H9 (cell line): ENCODE measurements at regions not wholly inside any gene's neighbourhood (a gene's known extent, or its start where the extent isn't known, plus 50 kb on each side); places are given as distances from the start of the nearest gene placed in this dataset.

Experiments used
- DNase-seq: peaks from one replicate; pipeline ENCODE4 v3.0.0-alpha.2; 2017
- H2AFZ ChIP-seq: one replicate; pipeline ENCODE4 v1.6.1; 2013; ENCODE audit warnings: mild to moderate bottlenecking, low read length, control low read depth, moderate library complexity
- H2AK5ac ChIP-seq: 2 replicates; pipeline ENCODE4 v1.6.1; 2013; ENCODE audit warnings: low read length, control low read depth, mixed read lengths; ENCODE audit not compliant: insufficient read length
- H2BK120ac ChIP-seq: one replicate; pipeline ENCODE4 v1.6.1; 2013; ENCODE audit warnings: low read depth, mild to moderate bottlenecking, low read length, control low read depth, inconsistent platforms; ENCODE audit not compliant: poor library complexity, severe bottlenecking
- H2BK12ac ChIP-seq: 2 replicates; pipeline ENCODE4 v1.6.1; 2013; ENCODE audit warnings: low read length, control low read depth, mixed read lengths, low read depth; ENCODE audit not compliant: insufficient read length
- H2BK15ac ChIP-seq: 2 replicates; pipeline ENCODE4 v1.6.1; 2013; ENCODE audit warnings: low read depth, low read length, control low read depth
- H2BK20ac ChIP-seq: one replicate; pipeline ENCODE4 v1.6.1; 2013; ENCODE audit warnings: low read depth, mild to moderate bottlenecking, low read length, control low read depth, inconsistent platforms; ENCODE audit not compliant: poor library complexity, severe bottlenecking
- H2BK5ac ChIP-seq: 2 replicates; pipeline ENCODE4 v1.6.1; 2013; ENCODE audit warnings: low read length, control low read depth, mixed read lengths; ENCODE audit not compliant: insufficient read length
- H3K14ac ChIP-seq: 2 replicates; pipeline ENCODE4 v1.6.1; 2013; ENCODE audit warnings: low read length, control low read depth; ENCODE audit not compliant: insufficient read depth
- H3K18ac ChIP-seq: 2 replicates; pipeline ENCODE4 v1.6.1; 2013; ENCODE audit warnings: low read depth, mild to moderate bottlenecking, mixed read lengths, low read length, control low read depth; ENCODE audit not compliant: insufficient read length
- H3K23ac ChIP-seq: 2 replicates; pipeline ENCODE4 v1.6.1; 2013; ENCODE audit warnings: low read length, control low read depth, mixed read lengths, low read depth; ENCODE audit not compliant: insufficient read length
- H3K23me2 ChIP-seq: 2 replicates; pipeline ENCODE4 v1.6.1; 2013; ENCODE audit warnings: low read depth, mild to moderate bottlenecking, mixed read lengths, low read length, control low read depth; ENCODE audit not compliant: insufficient read length, poor library complexity, severe bottlenecking
- H3K27ac ChIP-seq: 2 replicates; pipeline ENCODE4 v1.5.1; 2013; ENCODE audit warnings: low read length, control low read depth, mixed read lengths, low read depth; ENCODE audit not compliant: insufficient read length
- H3K27me3 ChIP-seq: 2 replicates; pipeline ENCODE4 v1.6.1; 2013; ENCODE audit warnings: low read length, control low read depth, inconsistent platforms; ENCODE audit not compliant: insufficient read depth
- H3K4ac ChIP-seq: 2 replicates; pipeline ENCODE4 v1.6.1; 2013; ENCODE audit warnings: low read depth, mild to moderate bottlenecking, control low read depth, inconsistent platforms, low read length, moderate library complexity
- H3K4me1 ChIP-seq: 2 replicates; pipeline ENCODE4 v1.6.1; 2013; ENCODE audit warnings: low read length, control low read depth, inconsistent platforms; ENCODE audit not compliant: insufficient read depth
- H3K4me2 ChIP-seq: 2 replicates; pipeline ENCODE4 v1.6.1; 2013; ENCODE audit warnings: low read length, control low read depth, mixed read lengths; ENCODE audit not compliant: insufficient read length, insufficient read depth
- H3K56ac ChIP-seq: 2 replicates; pipeline ENCODE4 v1.6.1; 2013; ENCODE audit warnings: low read depth, mild to moderate bottlenecking, mixed read lengths, low read length, control low read depth; ENCODE audit not compliant: insufficient read length
- H3K79me1 ChIP-seq: 2 replicates; pipeline ENCODE4 v1.6.1; 2013; ENCODE audit warnings: low read depth, mild to moderate bottlenecking, moderate library complexity, low read length, control low read depth, inconsistent platforms; ENCODE audit not compliant: insufficient read depth, poor library complexity, severe bottlenecking
- H3K79me2 ChIP-seq: 2 replicates; pipeline ENCODE4 v1.6.1; 2013; ENCODE audit warnings: low read length, control low read depth, inconsistent platforms; ENCODE audit not compliant: insufficient read depth
- H3K9ac ChIP-seq: 2 replicates; pipeline ENCODE4 v1.6.1; 2013; ENCODE audit warnings: low read length, control low read depth, mixed read lengths; ENCODE audit not compliant: insufficient read length; ENCODE audit errors: extremely low read depth
- H3K9me3 ChIP-seq: one replicate; pipeline ENCODE4 v1.6.1; 2013; ENCODE audit warnings: low read depth, low read length, inconsistent platforms; ENCODE audit not compliant: control insufficient read depth
- H3T11ph ChIP-seq: one replicate; pipeline ENCODE4 v1.6.1; 2013; ENCODE audit warnings: mild to moderate bottlenecking, low read length, control low read depth, inconsistent platforms
- H4K20me1 ChIP-seq: one replicate; pipeline ENCODE4 v1.6.1; 2013; ENCODE audit not compliant: control insufficient read depth, insufficient read length, insufficient read depth
- H4K5ac ChIP-seq: 2 replicates; pipeline ENCODE4 v1.6.1; 2013; ENCODE audit warnings: low read depth, mild to moderate bottlenecking, mixed read lengths, low read length, control low read depth; ENCODE audit not compliant: insufficient read length
- H4K8ac ChIP-seq: replicated peaks from 2 replicates; pipeline ENCODE4 v1.6.1; 2013; ENCODE audit warnings: low read length, control low read depth, mixed read lengths, low read depth; ENCODE audit not compliant: insufficient read length
- H4K91ac ChIP-seq: 2 replicates; pipeline ENCODE4 v1.6.1; 2013; ENCODE audit warnings: low read depth, mild to moderate bottlenecking, moderate library complexity, mixed read lengths, low read length, control low read depth; ENCODE audit not compliant: insufficient read length
- H3K27ac Mint-ChIP-seq, 3 experiments: 2 replicates in 2 of 3; 3 replicates in 1 of 3; pipeline ENCODE4 v1.8.0; 2020 to 2021; ENCODE audit warnings: mixed read lengths in 3 of 3, mild to moderate bottlenecking in 1 of 3, moderate library complexity in 1 of 3
- H3K27me3 Mint-ChIP-seq: 2 replicates; pipeline ENCODE4 v1.8.0; 2021; ENCODE audit warnings: low read depth, mild to moderate bottlenecking, moderate library complexity, mixed read lengths
- H3K36me3 Mint-ChIP-seq, 3 experiments: 2 replicates in 2 of 3; 3 replicates in 1 of 3; pipeline ENCODE4 v1.8.0; 2020 to 2021; ENCODE audit warnings: low read depth in 3 of 3, mixed read lengths in 3 of 3; ENCODE audit not compliant: insufficient read depth in 1 of 3
- H3K4me1 Mint-ChIP-seq, 2 experiments: 2 replicates each; pipeline ENCODE4 v1.8.0; 2020; ENCODE audit warnings: mixed read lengths in 2 of 2
- H3K4me3 Mint-ChIP-seq, 2 experiments: 2 replicates in 1 of 2; 3 replicates in 1 of 2; pipeline ENCODE4 v1.8.0; 2020 to 2021; ENCODE audit warnings: mild to moderate bottlenecking in 2 of 2, mixed read lengths in 2 of 2, moderate library complexity in 1 of 2
- H3K9me3 Mint-ChIP-seq, 2 experiments: 2 replicates in 1 of 2; 3 replicates in 1 of 2; pipeline ENCODE4 v1.8.0; 2020; ENCODE audit warnings: mild to moderate bottlenecking in 2 of 2, mixed read lengths in 2 of 2, moderate library complexity in 1 of 2
- WGBS: extraction: QIAGEN DNeasy Blood & Tissue Kit; methylation state at CpG from one replicate; pipeline ENCODE4 v1.1.7; 2013; ENCODE audit warnings: missing lambda C conversion rate, low lambda C conversion rate, mixed read lengths; ENCODE audit not compliant: insufficient read length; ENCODE audit errors: extremely low coverage; 5-methylcytosine and 5-hydroxymethylcytosine counted together
- TF ChIP-seq, protein P1 (sequence below): fragments of 200-600 bp; sonication (generic); conservative IDR thresholded peaks from 3 replicates; pipeline ENCODE4 v1.8.0; 2021; ENCODE audit warnings: antibody characterized with exemption, mild to moderate bottlenecking

DNA sequence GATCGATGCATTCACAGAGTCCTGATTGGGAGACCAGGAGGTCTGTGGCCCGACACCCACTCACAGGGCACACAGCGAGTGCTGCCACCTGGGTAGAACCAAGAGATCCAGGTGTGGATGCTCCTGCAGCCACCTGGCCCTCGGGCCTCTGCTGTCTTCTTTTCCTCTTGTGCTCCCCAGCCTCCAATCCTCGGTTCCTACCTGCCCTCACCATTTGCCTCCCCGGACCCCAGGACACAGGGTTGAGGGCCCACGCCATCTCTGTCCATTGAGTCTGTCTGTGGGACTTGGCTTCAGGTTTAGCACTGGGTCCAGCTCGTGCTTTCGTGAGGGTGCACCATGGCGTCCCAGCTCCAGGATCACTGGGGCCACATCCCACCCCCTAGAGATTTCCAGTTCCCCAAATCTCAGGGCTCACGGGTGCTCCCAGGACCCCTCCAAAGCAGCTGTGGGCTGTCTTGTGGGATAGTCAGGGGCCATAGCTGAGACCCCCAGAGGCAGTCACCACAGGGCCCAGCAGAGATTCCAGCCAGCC is 591.1 kb downstream of the BRD1 start:
- H4K20me1 ChIP-seq = no peaks in the 10 kb centered on the region
- H2BK120ac ChIP-seq = no peak overlapping the region
- no peak overlapping the region for H4K91ac ChIP-seq
- H3K4me1 ChIP-seq = no peaks in the 10 kb centered on the region
- H2BK12ac ChIP-seq = no peak overlapping the region
- no peak overlapping the region for H4K5ac ChIP-seq
- no peak overlapping the region for H2AFZ ChIP-seq
- DNase-seq = peak; percentile 13
- Mint-ChIP-seq H3K4me1 (peaks cover 12 to 15% of the 10 kb centered on the region in 2 experiments), H3K27ac (no peak overlapping the region), H3K36me3 (no peaks in the 10 kb centered on the region), H3K9me3 (no peaks in the 10 kb centered on the region), H3K27me3 (peaks cover 6% of the 10 kb centered on the region; the same call in 1 of the 2 replicates), H3K4me3 (no peak overlapping the region)
- no peak overlapping the region for H3K14ac ChIP-seq
- WGBS = no CpG with 5 or more reads among the region's 11 CpGs
- H2BK20ac ChIP-seq = no peak overlapping the region
- no peaks in the 10 kb centered on the region for H3K79me1 ChIP-seq
- H3K23me2 ChIP-seq = no peaks in the 10 kb centered on the region
- H2BK5ac ChIP-seq = no peak overlapping the region
- H3K9me3 ChIP-seq = no peaks in the 10 kb centered on the region
- no peak overlapping the region for H3K18ac ChIP-seq
- no peak overlapping the region for H3K9ac ChIP-seq
- H3K4ac ChIP-seq = no peak overlapping the region
- no peak overlapping the region for H2BK15ac ChIP-seq
- H3T11ph ChIP-seq = no peak overlapping the region
- no peak overlapping the region for H3K56ac ChIP-seq
- no peaks in the 10 kb centered on the region for H3K27me3 ChIP-seq
- no peaks in the 10 kb centered on the region for H3K79me2 ChIP-seq
- no peak overlapping the region for H3K27ac ChIP-seq
- TF ChIP-seq, protein P1, sequence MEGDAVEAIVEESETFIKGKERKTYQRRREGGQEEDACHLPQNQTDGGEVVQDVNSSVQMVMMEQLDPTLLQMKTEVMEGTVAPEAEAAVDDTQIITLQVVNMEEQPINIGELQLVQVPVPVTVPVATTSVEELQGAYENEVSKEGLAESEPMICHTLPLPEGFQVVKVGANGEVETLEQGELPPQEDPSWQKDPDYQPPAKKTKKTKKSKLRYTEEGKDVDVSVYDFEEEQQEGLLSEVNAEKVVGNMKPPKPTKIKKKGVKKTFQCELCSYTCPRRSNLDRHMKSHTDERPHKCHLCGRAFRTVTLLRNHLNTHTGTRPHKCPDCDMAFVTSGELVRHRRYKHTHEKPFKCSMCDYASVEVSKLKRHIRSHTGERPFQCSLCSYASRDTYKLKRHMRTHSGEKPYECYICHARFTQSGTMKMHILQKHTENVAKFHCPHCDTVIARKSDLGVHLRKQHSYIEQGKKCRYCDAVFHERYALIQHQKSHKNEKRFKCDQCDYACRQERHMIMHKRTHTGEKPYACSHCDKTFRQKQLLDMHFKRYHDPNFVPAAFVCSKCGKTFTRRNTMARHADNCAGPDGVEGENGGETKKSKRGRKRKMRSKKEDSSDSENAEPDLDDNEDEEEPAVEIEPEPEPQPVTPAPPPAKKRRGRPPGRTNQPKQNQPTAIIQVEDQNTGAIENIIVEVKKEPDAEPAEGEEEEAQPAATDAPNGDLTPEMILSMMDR = no peak
- H2AK5ac ChIP-seq = no peak overlapping the region
- H3K4me2 ChIP-seq = no peak overlapping the region
- H4K8ac ChIP-seq = no peak overlapping the region
- no peak overlapping the region for H3K23ac ChIP-seq
